GM23338 (cell line): ENCODE measurements at regions not wholly inside any gene's neighbourhood (a gene's known extent, or its start where the extent isn't known, plus 50 kb on each side); places are given as distances from the start of the nearest gene placed in this dataset.

ENCODE experiments used
- ATAC-seq: fragments of 200-7000 bp; cut with Tn5 transposase; 3 replicates; pipeline ENCODE4 v1.9.1; 2020
- DNase-seq: peaks from one replicate; pipeline ENCODE4 v3.0.0-alpha.2; 2015; ENCODE audit warnings: low spot score
- H2AFZ ChIP-seq: fragments of 200-600 bp; sonication (generic); 2 replicates; pipeline ENCODE4 v1.8.0; 2016; ENCODE audit warnings: antibody characterized with exemption, mild to moderate bottlenecking, moderate library complexity
- H3F3A ChIP-seq: fragments of 200-600 bp; sonication (generic); replicated peaks from 2 replicates; pipeline ENCODE4 v1.8.0; 2017; ENCODE audit warnings: antibody characterized with exemption, mixed run types, low read depth
- H3K27ac ChIP-seq: fragments of 200-600 bp; sonication (generic); 2 replicates; pipeline ENCODE4 v1.6.1; 2016; ENCODE audit warnings: low read depth
- H3K27me3 ChIP-seq: fragments of 200-600 bp; sonication (generic); 2 replicates; pipeline ENCODE4 v1.8.0; 2016; ENCODE audit warnings: mild to moderate bottlenecking, mixed run types, moderate library complexity; ENCODE audit not compliant: insufficient read depth
- H3K36me3 ChIP-seq: fragments of 200-600 bp; sonication (generic); 2 replicates; pipeline ENCODE4 v1.8.0; 2016; ENCODE audit warnings: mild to moderate bottlenecking; ENCODE audit not compliant: insufficient read depth
- H3K4me1 ChIP-seq: fragments of 200-600 bp; sonication (generic); 2 replicates; pipeline ENCODE4 v1.8.0; 2016; ENCODE audit warnings: mild to moderate bottlenecking, moderate library complexity; ENCODE audit not compliant: insufficient read depth
- H3K4me2 ChIP-seq: fragments of 200-600 bp; sonication (generic); 2 replicates; pipeline ENCODE4 v1.7.1; 2017; ENCODE audit warnings: mixed run types
- H3K4me3 ChIP-seq: fragments of 200-600 bp; sonication (generic); 2 replicates; pipeline ENCODE4 v1.6.1; 2016; ENCODE audit warnings: mixed run types
- H3K79me2 ChIP-seq: fragments of 200-600 bp; sonication (generic); replicated peaks from 2 replicates; pipeline ENCODE4 v1.8.0; 2017; ENCODE audit warnings: mild to moderate bottlenecking; ENCODE audit not compliant: insufficient read depth
- H3K9me2 ChIP-seq: fragments of 200-600 bp; sonication (generic); 2 replicates; pipeline ENCODE4 v1.8.0; 2017; ENCODE audit not compliant: insufficient read depth
- H4K20me1 ChIP-seq: fragments of 200-600 bp; sonication (generic); replicated peaks from 2 replicates; pipeline ENCODE4 v1.8.0; 2017; ENCODE audit warnings: mild to moderate bottlenecking; ENCODE audit not compliant: insufficient read depth
- H3K27ac Mint-ChIP-seq: 2 replicates; pipeline ENCODE4 v1.8.0; 2020; ENCODE audit warnings: inconsistent platforms, mild to moderate bottlenecking, moderate library complexity, mixed read lengths
- H3K27me3 Mint-ChIP-seq: 3 replicates; pipeline ENCODE4 v1.8.0; 2022; ENCODE audit warnings: low read depth, mild to moderate bottlenecking, moderate library complexity, mixed read lengths, inconsistent platforms; ENCODE audit not compliant: insufficient read depth, poor library complexity
- H3K36me3 Mint-ChIP-seq: 3 replicates; pipeline ENCODE4 v1.8.0; 2021; ENCODE audit warnings: low read depth, mild to moderate bottlenecking, inconsistent platforms, moderate library complexity, mixed read lengths
- H3K4me1 Mint-ChIP-seq: 3 replicates; pipeline ENCODE4 v1.8.0; 2020; ENCODE audit warnings: mild to moderate bottlenecking, inconsistent platforms, mixed read lengths
- H3K4me3 Mint-ChIP-seq: 3 replicates; pipeline ENCODE4 v1.8.0; 2021; ENCODE audit warnings: moderate library complexity, mild to moderate bottlenecking, inconsistent platforms, mixed read lengths
- H3K9me3 Mint-ChIP-seq: 3 replicates; pipeline ENCODE4 v1.8.0; 2020; ENCODE audit warnings: moderate library complexity, mild to moderate bottlenecking, inconsistent platforms, mixed read lengths
- CREB1 ChIP-seq: fragments of 250-450 bp; sonication (Bioruptor Pico); IDR thresholded peaks from 2 replicates; pipeline ENCODE4 v1.5.0; 2020; ENCODE audit warnings: low read depth, mild to moderate bottlenecking, moderate library complexity
- EZH2 ChIP-seq: fragments of 200-600 bp; sonication (generic); IDR thresholded peaks from one replicate; pipeline ENCODE4 v1.8.0; 2017; ENCODE audit warnings: antibody characterized with exemption, mild to moderate bottlenecking, low read depth; ENCODE audit not compliant: unreplicated experiment
- EZH2phosphoT487 ChIP-seq: fragments of 200-600 bp; sonication (generic); IDR thresholded peaks from one replicate; pipeline ENCODE4 v1.8.1; 2018; ENCODE audit warnings: antibody characterized with exemption; ENCODE audit not compliant: unreplicated experiment
- JUNB ChIP-seq: IDR thresholded peaks from one replicate; pipeline ENCODE4 v1.6.1; 2016; ENCODE audit warnings: antibody characterized with exemption; ENCODE audit not compliant: unreplicated experiment
- NANOG ChIP-seq: IDR thresholded peaks from 2 replicates; pipeline ENCODE4 v1.6.1; 2016; ENCODE audit warnings: antibody characterized with exemption, borderline replicate concordance
- POLR2AphosphoS5 ChIP-seq: IDR thresholded peaks from 2 replicates; pipeline ENCODE4 v1.6.1; 2016; ENCODE audit warnings: antibody characterized with exemption, low read depth
- STAT1 ChIP-seq: IDR thresholded peaks from one replicate; pipeline ENCODE4 v1.6.1; 2016; ENCODE audit warnings: antibody characterized with exemption; ENCODE audit not compliant: unreplicated experiment
- ZNF114 ChIP-seq: fragments of 250-450 bp; sonication (Bioruptor Pico); IDR thresholded peaks from 2 replicates; pipeline ENCODE4 v1.5.0; 2020; ENCODE audit warnings: mild to moderate bottlenecking, moderate library complexity
- ZNF331 ChIP-seq: fragments of 250-450 bp; sonication (Bioruptor Pico); IDR thresholded peaks from 2 replicates; pipeline ENCODE4 v1.5.0; 2020; ENCODE audit warnings: low read depth, mild to moderate bottlenecking, moderate library complexity
- TF ChIP-seq, protein P1 (sequence below): IDR thresholded peaks from 2 replicates; pipeline ENCODE4 v1.6.1; 2016; ENCODE audit warnings: antibody characterized with exemption
- TF ChIP-seq, protein P2 (sequence below): fragments of 250-450 bp; sonication (Bioruptor Pico); IDR thresholded peaks from 2 replicates; pipeline ENCODE4 v1.5.0; 2020; ENCODE audit warnings: mild to moderate bottlenecking, moderate library complexity
- TF ChIP-seq, protein P3 (sequence below), 2 experiments: fragments of 200-600 bp in 1 of 2; sonication (generic) in 1 of 2; conservative IDR thresholded peaks; 2 replicates each; pipeline versions ENCODE4 v1.5.1 to v1.6.1; 2016 to 2017; ENCODE audit warnings: antibody characterized with exemption in 2 of 2, low read depth in 2 of 2, mild to moderate bottlenecking in 2 of 2, moderate library complexity in 1 of 2
- TF ChIP-seq, protein P4 (sequence below): IDR thresholded peaks from one replicate; pipeline ENCODE4 v1.6.1; 2018; ENCODE audit warnings: antibody characterized with exemption; ENCODE audit not compliant: unreplicated experiment

DNA sequence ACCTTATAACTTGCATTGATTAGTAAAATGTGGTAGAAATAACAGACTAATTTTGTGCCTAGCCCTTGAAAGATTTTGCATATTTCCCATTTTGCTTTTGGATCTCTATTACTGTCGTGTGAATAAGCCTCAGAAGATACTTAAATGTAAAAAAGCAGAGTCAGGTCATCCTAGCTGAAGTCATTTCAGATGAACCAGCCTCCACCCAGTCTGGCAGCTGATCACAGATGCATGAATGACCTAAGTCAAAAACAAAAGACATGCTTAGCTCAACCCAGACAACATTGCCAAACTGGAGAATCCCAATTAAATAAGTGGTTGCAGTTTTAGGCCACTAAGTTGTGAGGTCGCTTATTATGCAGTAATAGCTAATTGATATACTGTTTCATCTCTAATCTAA lies 349.9 kb downstream of the C12orf50 start:
- H3K4me1 ChIP-seq, result no peaks in the 10 kb centered on the region
- Mint-ChIP-seq H3K27ac (no peak overlapping the region), H3K4me1 (no peaks in the 10 kb centered on the region), H3K9me3 (no peaks in the 10 kb centered on the region), H3K27me3 (no peaks in the 10 kb centered on the region), H3K4me3 (no peak overlapping the region), H3K36me3 (no peaks in the 10 kb centered on the region)
- no peak for ATAC-seq
- no peaks in the 10 kb centered on the region for H3K79me2 ChIP-seq
- no peaks in the 10 kb centered on the region for H3F3A ChIP-seq
- no peak overlapping the region for H2AFZ ChIP-seq
- no peak overlapping the region for H3K4me2 ChIP-seq
- no peaks in the 10 kb centered on the region for H3K36me3 ChIP-seq
- no peaks in the 10 kb centered on the region for H3K27me3 ChIP-seq
- H3K27ac ChIP-seq, result no peak overlapping the region
- no peaks in the 10 kb centered on the region for H4K20me1 ChIP-seq
- no peak for TF ChIP-seq EZH2phosphoT487
- TF ChIP-seq ZNF114 (CRISPR knock-in tag), result no peak
- TF ChIP-seq POLR2AphosphoS5, result no peak
- no peak for TF ChIP-seq STAT1
- no peak for TF ChIP-seq CREB1 (CRISPR knock-in tag)
- no peak for TF ChIP-seq EZH2
- TF ChIP-seq JUNB, result no peak
- no peak for TF ChIP-seq ZNF331 (CRISPR knock-in tag)
- TF ChIP-seq, protein P1, sequence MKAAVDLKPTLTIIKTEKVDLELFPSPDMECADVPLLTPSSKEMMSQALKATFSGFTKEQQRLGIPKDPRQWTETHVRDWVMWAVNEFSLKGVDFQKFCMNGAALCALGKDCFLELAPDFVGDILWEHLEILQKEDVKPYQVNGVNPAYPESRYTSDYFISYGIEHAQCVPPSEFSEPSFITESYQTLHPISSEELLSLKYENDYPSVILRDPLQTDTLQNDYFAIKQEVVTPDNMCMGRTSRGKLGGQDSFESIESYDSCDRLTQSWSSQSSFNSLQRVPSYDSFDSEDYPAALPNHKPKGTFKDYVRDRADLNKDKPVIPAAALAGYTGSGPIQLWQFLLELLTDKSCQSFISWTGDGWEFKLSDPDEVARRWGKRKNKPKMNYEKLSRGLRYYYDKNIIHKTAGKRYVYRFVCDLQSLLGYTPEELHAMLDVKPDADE, result no peak
- TF ChIP-seq, protein P2, sequence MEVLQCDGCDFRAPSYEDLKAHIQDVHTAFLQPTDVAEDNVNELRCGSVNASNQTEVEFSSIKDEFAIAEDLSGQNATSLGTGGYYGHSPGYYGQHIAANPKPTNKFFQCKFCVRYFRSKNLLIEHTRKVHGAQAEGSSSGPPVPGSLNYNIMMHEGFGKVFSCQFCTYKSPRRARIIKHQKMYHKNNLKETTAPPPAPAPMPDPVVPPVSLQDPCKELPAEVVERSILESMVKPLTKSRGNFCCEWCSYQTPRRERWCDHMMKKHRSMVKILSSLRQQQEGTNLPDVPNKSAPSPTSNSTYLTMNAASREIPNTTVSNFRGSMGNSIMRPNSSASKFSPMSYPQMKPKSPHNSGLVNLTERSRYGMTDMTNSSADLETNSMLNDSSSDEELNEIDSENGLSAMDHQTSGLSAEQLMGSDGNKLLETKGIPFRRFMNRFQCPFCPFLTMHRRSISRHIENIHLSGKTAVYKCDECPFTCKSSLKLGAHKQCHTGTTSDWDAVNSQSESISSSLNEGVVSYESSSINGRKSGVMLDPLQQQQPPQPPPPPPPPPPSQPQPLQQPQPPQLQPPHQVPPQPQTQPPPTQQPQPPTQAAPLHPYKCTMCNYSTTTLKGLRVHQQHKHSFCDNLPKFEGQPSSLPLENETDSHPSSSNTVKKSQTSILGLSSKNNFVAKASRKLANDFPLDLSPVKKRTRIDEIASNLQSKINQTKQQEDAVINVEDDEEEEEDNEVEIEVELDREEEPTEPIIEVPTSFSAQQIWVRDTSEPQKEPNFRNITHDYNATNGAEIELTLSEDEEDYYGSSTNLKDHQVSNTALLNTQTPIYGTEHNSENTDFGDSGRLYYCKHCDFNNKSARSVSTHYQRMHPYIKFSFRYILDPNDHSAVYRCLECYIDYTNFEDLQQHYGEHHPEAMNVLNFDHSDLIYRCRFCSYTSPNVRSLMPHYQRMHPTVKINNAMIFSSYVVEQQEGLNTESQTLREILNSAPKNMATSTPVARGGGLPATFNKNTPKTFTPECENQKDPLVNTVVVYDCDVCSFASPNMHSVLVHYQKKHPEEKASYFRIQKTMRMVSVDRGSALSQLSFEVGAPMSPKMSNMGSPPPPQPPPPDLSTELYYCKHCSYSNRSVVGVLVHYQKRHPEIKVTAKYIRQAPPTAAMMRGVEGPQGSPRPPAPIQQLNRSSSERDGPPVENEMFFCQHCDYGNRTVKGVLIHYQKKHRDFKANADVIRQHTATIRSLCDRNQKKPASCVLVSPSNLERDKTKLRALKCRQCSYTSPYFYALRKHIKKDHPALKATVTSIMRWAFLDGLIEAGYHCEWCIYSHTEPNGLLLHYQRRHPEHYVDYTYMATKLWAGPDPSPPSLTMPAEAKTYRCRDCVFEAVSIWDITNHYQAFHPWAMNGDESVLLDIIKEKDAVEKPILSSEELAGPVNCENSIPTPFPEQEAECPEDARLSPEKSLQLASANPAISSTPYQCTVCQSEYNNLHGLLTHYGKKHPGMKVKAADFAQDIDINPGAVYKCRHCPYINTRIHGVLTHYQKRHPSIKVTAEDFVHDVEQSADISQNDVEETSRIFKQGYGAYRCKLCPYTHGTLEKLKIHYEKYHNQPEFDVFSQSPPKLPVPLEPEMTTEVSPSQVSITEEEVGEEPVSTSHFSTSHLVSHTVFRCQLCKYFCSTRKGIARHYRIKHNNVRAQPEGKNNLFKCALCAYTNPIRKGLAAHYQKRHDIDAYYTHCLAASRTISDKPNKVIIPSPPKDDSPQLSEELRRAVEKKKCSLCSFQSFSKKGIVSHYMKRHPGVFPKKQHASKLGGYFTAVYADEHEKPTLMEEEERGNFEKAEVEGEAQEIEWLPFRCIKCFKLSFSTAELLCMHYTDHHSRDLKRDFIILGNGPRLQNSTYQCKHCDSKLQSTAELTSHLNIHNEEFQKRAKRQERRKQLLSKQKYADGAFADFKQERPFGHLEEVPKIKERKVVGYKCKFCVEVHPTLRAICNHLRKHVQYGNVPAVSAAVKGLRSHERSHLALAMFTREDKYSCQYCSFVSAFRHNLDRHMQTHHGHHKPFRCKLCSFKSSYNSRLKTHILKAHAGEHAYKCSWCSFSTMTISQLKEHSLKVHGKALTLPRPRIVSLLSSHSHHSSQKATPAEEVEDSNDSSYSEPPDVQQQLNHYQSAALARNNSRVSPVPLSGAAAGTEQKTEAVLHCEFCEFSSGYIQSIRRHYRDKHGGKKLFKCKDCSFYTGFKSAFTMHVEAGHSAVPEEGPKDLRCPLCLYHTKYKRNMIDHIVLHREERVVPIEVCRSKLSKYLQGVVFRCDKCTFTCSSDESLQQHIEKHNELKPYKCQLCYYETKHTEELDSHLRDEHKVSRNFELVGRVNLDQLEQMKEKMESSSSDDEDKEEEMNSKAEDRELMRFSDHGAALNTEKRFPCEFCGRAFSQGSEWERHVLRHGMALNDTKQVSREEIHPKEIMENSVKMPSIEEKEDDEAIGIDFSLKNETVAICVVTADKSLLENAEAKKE (CRISPR knock-in tag), result no peak
- no peak for TF ChIP-seq NANOG
- TF ChIP-seq, protein P3, sequence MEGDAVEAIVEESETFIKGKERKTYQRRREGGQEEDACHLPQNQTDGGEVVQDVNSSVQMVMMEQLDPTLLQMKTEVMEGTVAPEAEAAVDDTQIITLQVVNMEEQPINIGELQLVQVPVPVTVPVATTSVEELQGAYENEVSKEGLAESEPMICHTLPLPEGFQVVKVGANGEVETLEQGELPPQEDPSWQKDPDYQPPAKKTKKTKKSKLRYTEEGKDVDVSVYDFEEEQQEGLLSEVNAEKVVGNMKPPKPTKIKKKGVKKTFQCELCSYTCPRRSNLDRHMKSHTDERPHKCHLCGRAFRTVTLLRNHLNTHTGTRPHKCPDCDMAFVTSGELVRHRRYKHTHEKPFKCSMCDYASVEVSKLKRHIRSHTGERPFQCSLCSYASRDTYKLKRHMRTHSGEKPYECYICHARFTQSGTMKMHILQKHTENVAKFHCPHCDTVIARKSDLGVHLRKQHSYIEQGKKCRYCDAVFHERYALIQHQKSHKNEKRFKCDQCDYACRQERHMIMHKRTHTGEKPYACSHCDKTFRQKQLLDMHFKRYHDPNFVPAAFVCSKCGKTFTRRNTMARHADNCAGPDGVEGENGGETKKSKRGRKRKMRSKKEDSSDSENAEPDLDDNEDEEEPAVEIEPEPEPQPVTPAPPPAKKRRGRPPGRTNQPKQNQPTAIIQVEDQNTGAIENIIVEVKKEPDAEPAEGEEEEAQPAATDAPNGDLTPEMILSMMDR (conservative IDR thresholded peaks at IDR 0.05; ENCODE audit: low read depth in 2 of 2), result no peak
- TF ChIP-seq, protein P4, sequence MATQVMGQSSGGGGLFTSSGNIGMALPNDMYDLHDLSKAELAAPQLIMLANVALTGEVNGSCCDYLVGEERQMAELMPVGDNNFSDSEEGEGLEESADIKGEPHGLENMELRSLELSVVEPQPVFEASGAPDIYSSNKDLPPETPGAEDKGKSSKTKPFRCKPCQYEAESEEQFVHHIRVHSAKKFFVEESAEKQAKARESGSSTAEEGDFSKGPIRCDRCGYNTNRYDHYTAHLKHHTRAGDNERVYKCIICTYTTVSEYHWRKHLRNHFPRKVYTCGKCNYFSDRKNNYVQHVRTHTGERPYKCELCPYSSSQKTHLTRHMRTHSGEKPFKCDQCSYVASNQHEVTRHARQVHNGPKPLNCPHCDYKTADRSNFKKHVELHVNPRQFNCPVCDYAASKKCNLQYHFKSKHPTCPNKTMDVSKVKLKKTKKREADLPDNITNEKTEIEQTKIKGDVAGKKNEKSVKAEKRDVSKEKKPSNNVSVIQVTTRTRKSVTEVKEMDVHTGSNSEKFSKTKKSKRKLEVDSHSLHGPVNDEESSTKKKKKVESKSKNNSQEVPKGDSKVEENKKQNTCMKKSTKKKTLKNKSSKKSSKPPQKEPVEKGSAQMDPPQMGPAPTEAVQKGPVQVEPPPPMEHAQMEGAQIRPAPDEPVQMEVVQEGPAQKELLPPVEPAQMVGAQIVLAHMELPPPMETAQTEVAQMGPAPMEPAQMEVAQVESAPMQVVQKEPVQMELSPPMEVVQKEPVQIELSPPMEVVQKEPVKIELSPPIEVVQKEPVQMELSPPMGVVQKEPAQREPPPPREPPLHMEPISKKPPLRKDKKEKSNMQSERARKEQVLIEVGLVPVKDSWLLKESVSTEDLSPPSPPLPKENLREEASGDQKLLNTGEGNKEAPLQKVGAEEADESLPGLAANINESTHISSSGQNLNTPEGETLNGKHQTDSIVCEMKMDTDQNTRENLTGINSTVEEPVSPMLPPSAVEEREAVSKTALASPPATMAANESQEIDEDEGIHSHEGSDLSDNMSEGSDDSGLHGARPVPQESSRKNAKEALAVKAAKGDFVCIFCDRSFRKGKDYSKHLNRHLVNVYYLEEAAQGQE, result no peak
- no peaks in the 10 kb centered on the region for H3K9me2 ChIP-seq
- no peak for DNase-seq
- H3K4me3 ChIP-seq, result no peak overlapping the region
